HG02973 (cell line): ENCODE measurements at regions not wholly inside any gene's neighbourhood (a gene's known extent, or its start where the extent isn't known, plus 50 kb on each side); places are given as distances from the start of the nearest gene placed in this dataset.

Experiments
- ATAC-seq: cut with Tn5 transposase; IDR thresholded peaks from one replicate; pipeline ENCODE4 v1.9.1; 2021; ENCODE audit warnings: moderate library complexity; ENCODE audit not compliant: unreplicated experiment

- no peak for ATAC-seq
These were observed 79.0 kb upstream of the ODAD2 start for GRCh38 chr10:28077889-28078288.

- no peak for ATAC-seq
These were observed 76.5 kb upstream of the ODAD2 start for GRCh38 chr10:28075424-28075823.

GRCh38 chr10:28072573-28072972 is 73.7 kb upstream of the ODAD2 start:
- ATAC-seq: no peak

GRCh38 chr10:28060031-28060607 is 61.2 kb upstream of the ODAD2 start:
- no peak for ATAC-seq

- ATAC-seq: no peak
These were observed 59.9 kb upstream of the ODAD2 start for GRCh38 chr10:28058746-28059145.

GRCh38 chr10:28054228-28054860 is 55.5 kb upstream of the ODAD2 start:
- no peak for ATAC-seq

GRCh38 chr10:28049286-28049685 is 50.4 kb upstream of the ODAD2 start:
- no peak for ATAC-seq
